SK-N-SH (cell line): ENCODE measurements at regions not wholly inside any gene's neighbourhood (a gene's known extent, or its start where the extent isn't known, plus 50 kb on each side); places are given as distances from the start of the nearest gene placed in this dataset.

Source experiments
- CTCF ChIA-PET: fragments of 300-600, 350-600 bp; formaldehyde crosslinking; extraction: SDS; loops from one replicate; lab custom pipeline; 2021; lab: Yijun Ruan, JAX
- POLR2A ChIA-PET: fragments of 350-600 bp; sonication (Branson Sonifier 250); formaldehyde crosslinking; extraction: SDS; loops from one replicate; lab custom pipeline; 2020; ENCODE audit warnings: antibody characterized with exemption, inconsistent platforms; lab: Yijun Ruan, JAX
- DNase-seq: peaks from one replicate; pipeline ENCODE4 v3.0.0; 2012
- H2AFZ ChIP-seq: fragments of 200-600 bp; sonication (generic); 2 replicates; pipeline ENCODE4 v1.8.1; 2016; ENCODE audit warnings: antibody characterized with exemption, mild to moderate bottlenecking, low read depth
- H3F3A ChIP-seq: fragments of 200-600 bp; sonication (generic); replicated peaks from 2 replicates; pipeline ENCODE3; 2016; ENCODE audit warnings: antibody characterized with exemption, mild to moderate bottlenecking; ENCODE audit not compliant: insufficient read depth
- H3K27ac ChIP-seq, 2 experiments: fragments of 200-500 bp in 1 of 2; fragments of 200-600 bp in 1 of 2; sonication (Bioruptor generic) in 1 of 2; sonication (generic), shearing (Covaris generic) in 1 of 2; 2 replicates each; pipeline versions ENCODE4 v1.5.1 to v1.6.1; 2014 to 2016; ENCODE audit warnings: low read depth in 2 of 2, inconsistent platforms in 1 of 2, low read length in 1 of 2, mild to moderate bottlenecking in 1 of 2, mixed read lengths in 1 of 2
- H3K27me3 ChIP-seq: fragments of 200-600 bp; sonication (generic), shearing (Covaris generic); 2 replicates; pipeline ENCODE4 v1.6.1; 2016; ENCODE audit warnings: mixed run types; ENCODE audit not compliant: insufficient read depth
- H3K36me3 ChIP-seq, 2 experiments: fragments of 200-500 bp in 1 of 2; fragments of 200-600 bp in 1 of 2; sonication (Bioruptor generic) in 1 of 2; sonication (generic) in 1 of 2; replicated peaks in 1 of 2; 2 replicates each; pipeline versions ENCODE3 to v1.5.1; 2014 to 2016; ENCODE audit warnings: low read length in 1 of 2, mild to moderate bottlenecking in 1 of 2; ENCODE audit not compliant: insufficient read depth in 2 of 2, control insufficient read depth in 1 of 2
- H3K4me1 ChIP-seq, 2 experiments: fragments of 200-500 bp in 1 of 2; fragments of 200-600 bp in 1 of 2; sonication (Bioruptor generic) in 1 of 2; sonication (generic), shearing (Covaris generic) in 1 of 2; 2 replicates each; pipeline versions ENCODE4 v1.5.1 to v1.6.1; 2014 to 2016; ENCODE audit warnings: low read depth in 1 of 2, low read length in 1 of 2, mixed run types in 1 of 2; ENCODE audit not compliant: insufficient read depth in 2 of 2, control insufficient read depth in 1 of 2
- H3K4me2 ChIP-seq: fragments of 200-600 bp; sonication (generic), shearing (Covaris generic); 2 replicates; pipeline ENCODE4 v1.6.1; 2017; ENCODE audit warnings: mixed run types
- H3K4me3 ChIP-seq, 2 experiments: fragments of 200-500 bp in 1 of 2; fragments of 200-600 bp in 1 of 2; sonication (Bioruptor generic) in 1 of 2; sonication (generic), shearing (Covaris generic) in 1 of 2; 2 replicates each; pipeline versions ENCODE4 v1.5.1 to v1.8.1; 2014 to 2016; ENCODE audit warnings: low read depth in 2 of 2, inconsistent platforms in 1 of 2, low read length in 1 of 2, mild to moderate bottlenecking in 1 of 2, mixed read lengths in 1 of 2, moderate library complexity in 1 of 2
- H3K79me2 ChIP-seq: fragments of 200-600 bp; sonication (generic); 2 replicates; pipeline ENCODE4 v1.8.1; 2017; ENCODE audit warnings: mild to moderate bottlenecking; ENCODE audit not compliant: insufficient read depth
- H3K9ac ChIP-seq: fragments of 200-600 bp; sonication (generic); 2 replicates; pipeline ENCODE4 v1.6.1; 2017; ENCODE audit warnings: mixed run types
- H3K9me2 ChIP-seq: fragments of 200-600 bp; sonication (generic); 2 replicates; pipeline ENCODE4 v1.6.1; 2017; ENCODE audit warnings: mixed run types
- H3K9me3 ChIP-seq: fragments of 200-600 bp; sonication (generic); 2 replicates; pipeline ENCODE4 v1.6.1; 2017; ENCODE audit warnings: mixed run types, mild to moderate bottlenecking, moderate library complexity
- H4K20me1 ChIP-seq: fragments of 200-600 bp; sonication (generic); 2 replicates; pipeline ENCODE4 v1.6.1; 2017; ENCODE audit warnings: mild to moderate bottlenecking, mixed run types; ENCODE audit not compliant: insufficient read depth
- CTCF ChIP-seq: fragments of 200-600 bp; sonication (generic); IDR thresholded peaks from 2 replicates; pipeline ENCODE4 v1.6.1; 2017; ENCODE audit warnings: antibody characterized with exemption, mild to moderate bottlenecking, moderate library complexity
- ELF1 ChIP-seq: IDR thresholded peaks from 2 replicates; pipeline ENCODE4 v1.4.0; 2012
- EZH2phosphoT487 ChIP-seq: fragments of 200-600 bp; sonication (generic); IDR thresholded peaks from 2 replicates; pipeline ENCODE4 v1.6.1; 2017; ENCODE audit warnings: low read depth, mixed run types, mild to moderate bottlenecking, antibody characterized with exemption, moderate library complexity, borderline replicate concordance
- FOSL2 ChIP-seq: IDR thresholded peaks from 2 replicates; pipeline ENCODE4 v1.4.0; 2012; ENCODE audit warnings: low read depth, mild to moderate bottlenecking, moderate library complexity, borderline replicate concordance
- FOXM1 ChIP-seq: IDR thresholded peaks from 2 replicates; pipeline ENCODE4 v1.4.0; 2012; ENCODE audit warnings: low read depth, mild to moderate bottlenecking
- GABPA ChIP-seq: IDR thresholded peaks from 2 replicates; pipeline ENCODE4 v1.4.0; 2012; ENCODE audit warnings: low read depth, mild to moderate bottlenecking
- GATA2 ChIP-seq: sonication (generic); formaldehyde crosslinking; IDR thresholded peaks from 2 replicates; pipeline ENCODE4 v1.5.0; 2020; ENCODE audit warnings: mild to moderate bottlenecking, missing genetic modification reagents
- MEF2A ChIP-seq: IDR thresholded peaks from 2 replicates; pipeline ENCODE4 v1.4.0; 2012; ENCODE audit warnings: low read depth, borderline replicate concordance
- NFIC ChIP-seq: IDR thresholded peaks from 2 replicates; pipeline ENCODE4 v1.4.0; 2012; ENCODE audit warnings: borderline replicate concordance
- NRF1 ChIP-seq: IDR thresholded peaks from 2 replicates; pipeline ENCODE4 v1.6.1; 2012; ENCODE audit warnings: low read depth, mild to moderate bottlenecking, low read length
- POLR2AphosphoS5 ChIP-seq: IDR thresholded peaks from 2 replicates; pipeline ENCODE4 v1.6.1; 2012; ENCODE audit warnings: low read depth, low read length
- RCOR1 ChIP-seq: fragments of 150-350 bp; IDR thresholded peaks from 2 replicates; pipeline ENCODE4 v1.6.1; 2017; ENCODE audit warnings: antibody characterized with exemption, low read length
- REST ChIP-seq: IDR thresholded peaks from 2 replicates; pipeline ENCODE4 v1.6.1; 2012; ENCODE audit warnings: mild to moderate bottlenecking, low read depth, low read length, moderate library complexity
- SIN3A ChIP-seq: IDR thresholded peaks from 2 replicates; pipeline ENCODE4 v1.6.1; 2012; ENCODE audit warnings: low read depth, mild to moderate bottlenecking, low read length, moderate library complexity, borderline replicate concordance
- SMC3 ChIP-seq: IDR thresholded peaks from 2 replicates; pipeline ENCODE4 v1.6.1; 2012; ENCODE audit warnings: low read depth, low read length, improper control_type of control experiment
- TAF1 ChIP-seq: IDR thresholded peaks from 2 replicates; pipeline ENCODE4 v1.6.1; 2012; ENCODE audit warnings: low read depth, mild to moderate bottlenecking, low read length, moderate library complexity, borderline replicate concordance
- TCF12 ChIP-seq: IDR thresholded peaks from 2 replicates; pipeline ENCODE4 v1.4.0; 2012
- TEAD4 ChIP-seq: IDR thresholded peaks from 2 replicates; pipeline ENCODE4 v1.4.0; 2012; ENCODE audit warnings: mild to moderate bottlenecking, borderline replicate concordance; ENCODE audit not compliant: insufficient read depth
- YY1 ChIP-seq: IDR thresholded peaks from 2 replicates; pipeline ENCODE4 v1.4.0; 2012; ENCODE audit warnings: low read depth, mild to moderate bottlenecking
- WGBS: methylation state at CpG from one replicate; pipeline ENCODE4 v1.1.6; 2017; ENCODE audit warnings: low lambda C conversion rate; 5-methylcytosine and 5-hydroxymethylcytosine counted together

GRCh38 chr4:52371841-52372240 is 287.3 kb downstream of the USP46 start:
- WGBS = 24% methylated on average over 5 of the region's 5 CpGs
- Histone ChIP-seq H3K4me1 (peaks cover 0 to 15% of the 10 kb centered on the region in 2 experiments; a peak in 2 of 4 replicates), H2AFZ (no peak overlapping the region), H3K9me3 (no peaks in the 10 kb centered on the region), H4K20me1 (no peaks in the 10 kb centered on the region), H3K27ac (no peak overlapping the region), H3K4me2 (no peak overlapping the region), H3K4me3 (no peak overlapping the region), H3F3A (no peaks in the 10 kb centered on the region), H3K36me3 (no peaks in the 10 kb centered on the region), H3K9me2 (no peaks in the 10 kb centered on the region), H3K79me2 (no peaks in the 10 kb centered on the region), H3K9ac (no peak overlapping the region), H3K27me3 (no peaks in the 10 kb centered on the region)
- TF ChIP-seq SMC3 (no peak), GATA2 (CRISPR knock-in tag) (no peak), TEAD4 (no peak), CTCF (no peak), NRF1 (no peak), ELF1 (no peak), POLR2AphosphoS5 (no peak), REST (no peak), FOSL2 (no peak), FOXM1 (no peak), TAF1 (no peak), GABPA (no peak), EZH2phosphoT487 (no peak), NFIC (no peak), YY1 (no peak), MEF2A (no peak), RCOR1 (no peak), TCF12 (no peak), SIN3A (no peak)
- no peak for DNase-seq
- ChIA-PET POLR2A (no interaction called here), CTCF (interaction anchor here (1.2 to 4.2 kb wide), 3 partner anchors 137 to 611 kb away, joined by 3 to 25 read pairs (median 15); no protein-coding TSS in a partner anchor)
